NCI-H146 treated with DMSO at 0.1 percent for 48 hours (cell line): ENCODE measurements at regions not wholly inside any gene's neighbourhood (a gene's known extent, or its start where the extent isn't known, plus 50 kb on each side); places are given as distances from the start of the nearest gene placed in this dataset.

Experiments used
- DNase-seq: peaks from one replicate; lab custom pipeline; 2025; ENCODE audit not compliant: unreplicated experiment; lab: John Stamatoyannopoulos, UW

DNA sequence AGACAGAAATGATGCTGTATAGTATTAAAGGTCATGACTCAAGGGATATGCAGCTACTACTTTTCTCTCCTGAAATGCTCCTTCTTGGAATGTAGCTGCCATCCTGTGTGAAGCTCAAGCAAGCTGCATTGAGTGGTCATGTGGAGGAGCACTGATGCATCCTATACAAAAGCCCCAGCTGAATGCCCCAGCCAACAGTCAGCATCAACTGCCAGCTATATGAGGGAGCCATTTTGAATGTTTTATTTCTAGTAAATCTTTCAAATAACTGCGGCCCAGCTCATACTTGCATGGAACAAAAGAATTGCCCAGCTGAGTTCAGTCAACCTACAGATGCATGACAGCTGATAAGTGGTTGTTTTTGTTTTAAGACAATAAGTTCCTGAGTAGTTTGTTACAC is 165.0 kb upstream of the GEMIN8 start:
- no peak for DNase-seq

DNA sequence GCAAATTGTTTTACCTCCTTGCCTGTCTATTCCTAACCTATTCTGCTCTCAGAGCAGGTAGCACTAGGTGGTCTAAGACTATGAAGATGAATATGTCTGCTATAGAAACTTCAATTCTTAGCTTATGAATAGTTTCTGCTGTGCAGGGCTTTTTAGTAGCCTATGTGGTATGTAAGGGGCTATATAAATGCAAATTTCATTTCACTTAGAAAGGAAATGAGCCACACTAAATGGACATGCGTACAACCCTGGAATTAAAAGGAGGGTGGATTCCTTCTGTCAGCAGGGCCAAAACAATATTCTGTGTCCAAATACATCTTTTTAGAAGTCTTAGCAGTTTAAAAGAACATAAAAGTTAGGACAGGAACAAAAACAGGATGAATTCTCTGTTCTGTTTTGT is 163.9 kb upstream of the GEMIN8 start:
- no peak for DNase-seq

DNA sequence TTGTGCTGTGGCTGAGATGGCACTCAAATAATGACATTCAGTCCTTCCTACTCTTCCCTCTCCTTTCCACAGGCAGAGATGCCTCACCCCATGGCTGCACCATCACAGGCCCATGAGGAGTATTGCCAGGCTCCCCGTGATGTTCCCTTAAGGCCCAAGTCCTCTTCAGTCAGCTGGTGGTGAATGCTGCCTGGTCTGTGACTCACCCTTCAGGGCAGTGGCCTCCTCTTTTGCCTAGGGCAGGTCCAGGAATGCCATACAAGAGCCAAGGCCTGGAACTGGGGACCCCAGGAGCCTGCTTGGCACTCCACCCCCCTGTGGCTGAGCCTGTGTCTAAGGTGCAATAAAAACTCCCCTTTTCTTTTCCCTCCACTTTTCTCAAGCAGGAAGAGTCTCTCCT is 144.2 kb upstream of the GEMIN8 start:
- DNase-seq, result no peak

DNA sequence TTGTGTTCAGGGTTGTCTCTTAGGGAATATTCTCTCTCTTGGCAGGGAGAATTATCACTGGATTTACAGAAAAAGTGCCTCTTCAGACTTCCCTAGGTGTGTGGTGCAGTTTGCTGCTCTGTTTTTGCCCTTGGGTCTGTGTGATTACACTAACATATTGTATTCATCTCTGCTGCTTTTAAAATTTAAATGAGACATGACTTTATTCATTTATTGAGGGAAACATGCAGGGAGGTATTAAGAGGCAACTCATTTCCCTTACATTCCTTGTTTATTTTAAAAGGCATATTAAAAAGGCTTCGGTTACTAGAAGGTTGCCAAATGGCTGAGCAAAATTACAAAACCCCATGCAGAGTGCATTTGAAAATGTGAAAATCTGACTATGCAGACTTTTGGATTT is 135.1 kb upstream of the GEMIN8 start:
- no peak for DNase-seq

DNA sequence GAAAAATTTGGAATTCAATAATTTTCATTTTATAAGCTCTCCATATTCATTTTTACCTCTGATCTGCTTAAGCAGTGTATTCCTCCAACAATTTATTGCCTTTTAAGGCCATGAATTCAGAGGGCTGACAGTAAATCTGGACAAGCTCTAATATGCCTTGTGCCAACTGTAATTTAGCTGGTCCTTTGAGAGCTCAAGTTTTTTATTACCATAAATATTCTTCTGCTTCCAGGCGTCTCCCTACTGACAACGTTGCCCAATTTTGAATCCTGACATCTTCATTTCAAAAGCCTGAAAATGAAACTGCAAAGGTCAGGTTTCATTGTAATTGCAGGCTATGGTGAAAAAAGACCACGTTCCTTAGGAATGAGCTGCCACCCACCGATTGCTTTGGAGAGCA is 95.8 kb upstream of the GEMIN8 start:
- no peak for DNase-seq

DNA sequence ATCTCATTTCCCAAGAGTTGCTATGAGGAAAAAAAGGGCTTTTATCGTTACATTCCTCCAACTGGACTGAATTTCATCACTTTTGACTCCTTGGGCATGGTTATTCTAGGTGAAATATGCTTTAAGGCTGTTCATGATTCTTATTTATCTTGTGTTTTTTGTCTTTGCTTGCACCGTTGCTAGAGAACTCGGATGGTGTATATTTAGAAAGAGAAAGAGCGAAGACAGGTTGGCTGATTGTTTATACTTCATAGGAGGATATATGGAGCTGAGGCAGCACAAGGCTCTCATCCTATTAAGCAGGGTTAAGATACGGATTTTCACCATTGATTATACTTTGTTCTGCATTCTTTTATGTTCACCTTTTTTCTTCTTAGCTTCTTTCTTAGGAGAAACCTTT is 94.9 kb upstream of the GEMIN8 start:
- DNase-seq, result no peak

DNA sequence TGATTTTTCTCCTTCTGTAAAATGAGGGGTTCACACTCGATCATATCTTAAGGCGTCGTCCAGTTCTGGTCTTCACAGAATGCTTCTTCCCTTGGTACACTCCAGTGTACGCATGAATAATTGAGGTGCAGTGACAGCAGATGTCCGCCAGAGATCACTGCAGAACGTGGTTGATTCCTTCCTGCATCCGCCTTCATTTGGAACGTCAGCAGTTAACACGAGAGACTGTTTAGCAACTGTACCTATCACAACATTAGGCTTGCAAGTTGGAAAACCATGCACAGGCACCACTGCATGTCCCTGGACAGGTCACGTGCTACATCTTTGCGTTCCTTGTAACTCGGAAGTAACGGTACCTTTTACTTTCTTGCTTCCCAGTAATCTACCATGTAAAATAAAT is 66.0 kb upstream of the GEMIN8 start:
- no peak for DNase-seq

DNA sequence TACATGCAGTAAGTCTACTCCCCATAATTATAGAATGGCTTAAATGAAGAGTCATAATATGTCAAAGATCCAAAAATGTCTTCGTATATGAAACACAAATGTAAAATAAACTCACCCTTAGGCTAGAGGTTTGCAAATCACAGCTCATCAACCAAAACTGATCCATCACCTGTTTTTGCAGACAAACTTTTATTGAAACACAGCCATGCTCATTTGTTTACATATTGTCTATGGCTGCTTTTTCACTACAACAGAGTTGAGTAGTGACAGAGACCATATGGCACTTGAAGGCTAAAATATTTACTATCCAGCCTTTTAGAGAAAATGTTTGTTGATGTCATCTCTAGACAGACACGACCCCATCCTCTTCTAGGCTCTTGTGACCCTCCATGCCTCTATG is 64.5 kb upstream of the GEMIN8 start:
- DNase-seq, result no peak

DNA sequence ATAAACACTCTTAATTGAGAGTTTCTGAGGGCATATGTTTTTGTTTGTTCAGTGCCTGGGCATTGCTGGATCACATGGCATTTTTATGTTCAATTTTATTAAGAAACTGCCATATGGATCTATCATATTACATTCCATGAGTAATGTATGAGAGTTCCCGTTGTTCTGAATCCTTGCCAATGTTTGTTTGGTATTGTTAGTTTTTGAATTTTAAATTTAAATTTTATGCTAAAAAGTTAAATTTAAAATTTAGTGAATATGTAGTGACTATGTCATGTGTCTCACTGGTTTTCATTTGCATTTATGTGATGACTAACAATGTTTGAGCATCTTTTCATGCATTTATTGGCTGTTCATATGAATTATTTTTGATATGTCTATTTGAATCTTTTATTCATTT is 54.8 kb upstream of the GEMIN8 start:
- no peak for DNase-seq

DNA sequence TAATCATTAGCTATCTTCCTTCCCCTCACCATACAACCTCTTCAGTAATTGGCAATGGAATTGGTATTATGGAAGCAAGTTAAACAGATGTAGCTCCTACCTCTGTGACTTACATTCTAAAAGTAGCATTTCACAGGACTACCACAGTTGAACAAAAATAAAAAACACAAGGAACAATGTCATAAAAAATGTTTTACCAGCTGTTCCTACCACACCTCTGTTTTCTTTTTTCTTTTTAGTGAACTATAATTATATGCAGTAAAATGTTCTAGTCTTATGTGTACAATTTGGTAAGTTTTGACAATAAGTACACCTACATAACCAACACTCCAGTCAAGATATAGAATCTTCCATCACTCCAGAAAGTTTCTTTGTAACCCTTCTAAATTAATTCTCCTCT is 54.1 kb upstream of the GEMIN8 start:
- no peak for DNase-seq

DNA sequence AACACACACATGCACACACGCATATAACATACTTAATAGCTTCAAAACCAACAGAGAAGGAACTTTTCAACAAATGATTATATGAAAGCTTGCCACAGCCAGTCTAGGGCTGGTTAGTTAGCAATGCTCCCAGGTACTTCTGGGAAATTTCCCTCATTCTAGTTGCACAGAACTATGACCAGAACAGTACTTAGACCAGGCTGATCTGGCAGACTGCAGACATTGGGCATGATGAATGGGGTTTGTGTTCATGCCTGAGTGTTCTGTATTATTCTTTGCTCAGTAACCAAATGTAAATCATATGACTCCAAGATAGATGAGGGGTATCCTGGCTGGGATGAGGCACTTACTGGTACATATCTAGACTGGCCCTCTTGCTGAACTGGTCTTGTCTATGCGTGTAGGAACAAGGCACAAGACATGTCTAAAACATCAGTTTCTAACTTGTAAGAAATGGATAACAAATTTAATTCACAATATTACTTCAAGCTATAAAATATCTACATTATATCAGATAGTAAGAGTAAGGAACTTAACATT is 50.3 kb upstream of the GEMIN8 start:
- DNase-seq, result no peak
